ENCODE measurements at regions not wholly inside any gene's neighbourhood (a gene's known extent, or its start where the extent isn't known, plus 50 kb on each side); places are given as distances from the start of the nearest gene placed in this dataset.

GRCh38 chr1:238776126-238776525 is 610.2 kb upstream of the CHRM3 start:
- H3K9ac ChIP-seq: no peak overlapping the region
- no peak overlapping the region for H3K27ac ChIP-seq
- peaks cover 0 to 4% (median 0%) of the 10 kb centered on the region in 10 experiments; a peak in 1 of 20 replicates for H3K4me1 ChIP-seq
- H3K27me3 ChIP-seq: no peaks in the 10 kb centered on the region
- H3K9me3 ChIP-seq (replicated peaks in 1 of 11): no peaks in the 10 kb centered on the region
- H3K4me2 ChIP-seq: no peak overlapping the region
- TF ChIP-seq Cebpa-rat (IDR thresholded peaks at IDR 0.05): no peak
- H4K20me1 ChIP-seq: no peaks in the 10 kb centered on the region
- no peak overlapping the region for H3K4me3 ChIP-seq
- no peaks in the 10 kb centered on the region for H3K36me3 ChIP-seq

- H3K4me2 ChIP-seq: no peak overlapping the region
- H3K27ac ChIP-seq: no peak overlapping the region
- no peaks in the 10 kb centered on the region for H3K27me3 ChIP-seq
- no peaks in the 10 kb centered on the region for H3K4me1 ChIP-seq
- H3K9ac ChIP-seq: no peak overlapping the region
- H3K9me3 ChIP-seq (replicated peaks in 1 of 11): no peaks in the 10 kb centered on the region
- H3K36me3 ChIP-seq: no peaks in the 10 kb centered on the region
- TF ChIP-seq Cebpa-rat (IDR thresholded peaks at IDR 0.05): no peak
- H4K20me1 ChIP-seq: no peaks in the 10 kb centered on the region
- H3K4me3 ChIP-seq: no peak overlapping the region
Measured at GRCh38 chr1:238772322-238772721, 614.0 kb upstream of the CHRM3 start.

GRCh38 chr1:238767321-238767720 is 619.0 kb upstream of the CHRM3 start:
- TF ChIP-seq Cebpa-rat (IDR thresholded peaks at IDR 0.05): no peak
- H3K27ac ChIP-seq: no peak overlapping the region

GRCh38 chr1:238764779-238765178 is 621.6 kb upstream of the CHRM3 start:
- H3K4me2 ChIP-seq: no peak overlapping the region
- H4K20me1 ChIP-seq: no peaks in the 10 kb centered on the region
- H3K27me3 ChIP-seq: no peaks in the 10 kb centered on the region
- no peak overlapping the region for H3K4me3 ChIP-seq
- H3K9ac ChIP-seq: no peak overlapping the region
- H3K4me1 ChIP-seq: no peaks in the 10 kb centered on the region
- no peaks in the 10 kb centered on the region for H3K36me3 ChIP-seq
- no peak overlapping the region for H3K27ac ChIP-seq
- no peak for TF ChIP-seq Cebpa-rat (IDR thresholded peaks at IDR 0.05)
- H3K9me3 ChIP-seq (replicated peaks in 1 of 11): peaks cover 21 to 35% (median 25%) of the 10 kb centered on the region in 11 experiments

More at GRCh38 chr1:238767321-238767720, 619.0 kb upstream of the CHRM3 start:
- no peaks in the 10 kb centered on the region for H3K27me3 ChIP-seq
- no peak overlapping the region for H3K9ac ChIP-seq
- no peak overlapping the region for H3K4me2 ChIP-seq
- no peaks in the 10 kb centered on the region for H3K4me1 ChIP-seq
- peaks cover 21 to 35% (median 25%) of the 10 kb centered on the region in 11 experiments for H3K9me3 ChIP-seq (replicated peaks in 1 of 11)
- no peak overlapping the region for H3K4me3 ChIP-seq
- no peaks in the 10 kb centered on the region for H3K36me3 ChIP-seq
- H4K20me1 ChIP-seq: no peaks in the 10 kb centered on the region

GRCh38 chr1:238753252-238753651 is 633.1 kb upstream of the CHRM3 start:
- H3K27ac ChIP-seq: no peak overlapping the region
- H3K9ac ChIP-seq: no peak overlapping the region
- no peaks in the 10 kb centered on the region for H4K20me1 ChIP-seq
- TF ChIP-seq Cebpa-rat (IDR thresholded peaks at IDR 0.05): no peak
- no peaks in the 10 kb centered on the region for H3K4me1 ChIP-seq
- no peaks in the 10 kb centered on the region for H3K36me3 ChIP-seq
- H3K9me3 ChIP-seq (replicated peaks in 1 of 11): no peaks in the 10 kb centered on the region
- H3K4me2 ChIP-seq: no peak overlapping the region
- no peaks in the 10 kb centered on the region for H3K27me3 ChIP-seq
- H3K4me3 ChIP-seq: no peak overlapping the region

GRCh38 chr1:238752327-238752726 is 634.0 kb upstream of the CHRM3 start:
- TF ChIP-seq Cebpa-rat (IDR thresholded peaks at IDR 0.05): no peak
- Histone ChIP-seq H3K36me3 (no peaks in the 10 kb centered on the region), H3K4me3 (no peak overlapping the region), H3K27ac (no peak overlapping the region), H3K4me1 (no peaks in the 10 kb centered on the region), H3K4me2 (no peak overlapping the region), H3K27me3 (no peaks in the 10 kb centered on the region), H3K9me3 (replicated peaks in 1 of 11) (peaks cover 0 to 5% (median 0%) of the 10 kb centered on the region in 11 experiments; a peak in 1 of 22 replicates), H3K9ac (no peak overlapping the region), H4K20me1 (no peaks in the 10 kb centered on the region)

GRCh38 chr1:238745069-238745468 is 641.3 kb upstream of the CHRM3 start:
- Histone ChIP-seq H3K4me2 (no peak overlapping the region), H3K36me3 (no peaks in the 10 kb centered on the region), H3K9me3 (replicated peaks in 1 of 11) (peaks cover 16 to 31% (median 26%) of the 10 kb centered on the region in 11 experiments), H4K20me1 (no peaks in the 10 kb centered on the region), H3K27me3 (no peaks in the 10 kb centered on the region), H3K27ac (no peak overlapping the region), H3K4me1 (no peaks in the 10 kb centered on the region), H3K9ac (no peak overlapping the region), H3K4me3 (no peak overlapping the region)
- TF ChIP-seq Cebpa-rat (IDR thresholded peaks at IDR 0.05): no peak

GRCh38 chr1:238738892-238739291 is 647.5 kb upstream of the CHRM3 start:
- Histone ChIP-seq H3K27me3 (no peaks in the 10 kb centered on the region), H4K20me1 (no peaks in the 10 kb centered on the region), H3K4me1 (no peaks in the 10 kb centered on the region)

GRCh38 chr1:238727670-238728069 is 658.7 kb upstream of the CHRM3 start:
- Histone ChIP-seq H3K27ac (no peak overlapping the region), H3K36me3 (no peaks in the 10 kb centered on the region), H4K20me1 (no peaks in the 10 kb centered on the region), H3K27me3 (no peaks in the 10 kb centered on the region), H3K4me3 (no peak overlapping the region), H3K9ac (no peak overlapping the region), H3K9me3 (replicated peaks in 1 of 11) (no peaks in the 10 kb centered on the region), H3K4me1 (no peaks in the 10 kb centered on the region), H3K4me2 (no peak overlapping the region)
- no peak for TF ChIP-seq Cebpa-rat (IDR thresholded peaks at IDR 0.05)

More at GRCh38 chr1:238738892-238739291, 647.5 kb upstream of the CHRM3 start:
- Histone ChIP-seq H3K4me3 (no peak overlapping the region), H3K36me3 (no peaks in the 10 kb centered on the region), H3K9me3 (replicated peaks in 1 of 11) (0 out of 22 replicates have a peak, but pooled peaks cover 0 to 2% (median 0%) of the 10 kb centered on the region in 11 experiments), H3K4me2 (no peak overlapping the region), H3K27ac (no peak overlapping the region), H3K9ac (no peak overlapping the region)
- TF ChIP-seq Cebpa-rat (IDR thresholded peaks at IDR 0.05): no peak

- TF ChIP-seq Cebpa-rat (IDR thresholded peaks at IDR 0.05): no peak
- Histone ChIP-seq H3K27me3 (no peaks in the 10 kb centered on the region), H3K27ac (no peak overlapping the region), H3K4me2 (no peak overlapping the region), H4K20me1 (no peaks in the 10 kb centered on the region), H3K9ac (no peak overlapping the region), H3K4me3 (no peak overlapping the region), H3K9me3 (replicated peaks in 1 of 11) (no peaks in the 10 kb centered on the region), H3K36me3 (no peaks in the 10 kb centered on the region), H3K4me1 (no peaks in the 10 kb centered on the region)
Measured at GRCh38 chr1:238722812-238723211, 663.6 kb upstream of the CHRM3 start.
